Activated CD4-positive, alpha-beta T cell treated with anti-CD3 and anti-CD28 coated beads, Interleukin-2, amount 10 ng/mL, durations not matched to agents 24 days and 14 days (primary cell): ENCODE measurements at regions not wholly inside any gene's neighbourhood (a gene's known extent, or its start where the extent isn't known, plus 50 kb on each side); places are given as distances from the start of the nearest gene placed in this dataset.

Experiments
- DNase-seq: peaks from one replicate; pipeline ENCODE4 v3.0.0; 2022
- H3K27ac Mint-ChIP-seq: one replicate; pipeline ENCODE4 v1.8.0; 2022; ENCODE audit warnings: mild to moderate bottlenecking, mixed read lengths
- H3K27me3 Mint-ChIP-seq: one replicate; pipeline ENCODE4 v1.8.0; 2022; ENCODE audit warnings: mixed read lengths
- H3K36me3 Mint-ChIP-seq: one replicate; pipeline ENCODE4 v1.8.0; 2022; ENCODE audit warnings: low read depth, mild to moderate bottlenecking, mixed read lengths
- H3K4me1 Mint-ChIP-seq: one replicate; pipeline ENCODE4 v1.8.0; 2021; ENCODE audit warnings: mixed read lengths
- H3K4me3 Mint-ChIP-seq: one replicate; pipeline ENCODE4 v1.8.0; 2022; ENCODE audit warnings: mild to moderate bottlenecking, moderate library complexity, mixed read lengths
- H3K9me3 Mint-ChIP-seq: one replicate; pipeline ENCODE4 v1.8.0; 2021; ENCODE audit warnings: mixed read lengths
- intact Hi-C: fragments of 100-400 bp; cut with micrococcal nuclease; formaldehyde crosslinking; loops from one replicate; pipeline ENCODE4 v1.15.1; 2023

GRCh38 chr2:188039307-188039706 lies 252.4 kb upstream of the GULP1 start:
- DNase-seq, result no peak
- Mint-ChIP-seq H3K36me3 (no peaks in the 10 kb centered on the region), H3K4me3 (no peak overlapping the region), H3K4me1 (no peaks in the 10 kb centered on the region), H3K27me3 (no peaks in the 10 kb centered on the region), H3K27ac (no peak overlapping the region), H3K9me3 (no peaks in the 10 kb centered on the region)
- intact Hi-C loops, result no loop called here

GRCh38 chr2:188042412-188042811 lies 249.3 kb upstream of the GULP1 start:
- Mint-ChIP-seq H3K27me3 (no peaks in the 10 kb centered on the region), H3K4me3 (no peak overlapping the region), H3K36me3 (no peaks in the 10 kb centered on the region), H3K27ac (no peak overlapping the region), H3K4me1 (no peaks in the 10 kb centered on the region), H3K9me3 (no peaks in the 10 kb centered on the region)
- intact Hi-C loops, result no loop called here
- no peak for DNase-seq

- Mint-ChIP-seq H3K27ac (no peak overlapping the region), H3K9me3 (no peaks in the 10 kb centered on the region), H3K4me1 (no peaks in the 10 kb centered on the region), H3K4me3 (no peak overlapping the region), H3K27me3 (no peaks in the 10 kb centered on the region), H3K36me3 (no peaks in the 10 kb centered on the region)
- intact Hi-C loops, result no loop called here
- no peak for DNase-seq
These were observed 246.7 kb upstream of the GULP1 start for GRCh38 chr2:188045016-188045415.

GRCh38 chr2:188046437-188046836 lies 245.2 kb upstream of the GULP1 start:
- Mint-ChIP-seq H3K27ac (no peak overlapping the region), H3K9me3 (no peaks in the 10 kb centered on the region), H3K36me3 (no peaks in the 10 kb centered on the region), H3K27me3 (no peaks in the 10 kb centered on the region), H3K4me1 (no peaks in the 10 kb centered on the region), H3K4me3 (no peak overlapping the region)
- DNase-seq, result no peak
- intact Hi-C loops, result no loop called here

- Mint-ChIP-seq H3K4me3 (no peak overlapping the region), H3K27ac (no peak overlapping the region), H3K4me1 (no peaks in the 10 kb centered on the region), H3K27me3 (no peaks in the 10 kb centered on the region), H3K36me3 (no peaks in the 10 kb centered on the region), H3K9me3 (no peaks in the 10 kb centered on the region)
- DNase-seq, result no peak
- intact Hi-C loops, result no loop called here
These were observed 243.9 kb upstream of the GULP1 start for GRCh38 chr2:188047735-188048134.

- Mint-ChIP-seq H3K4me3 (no peak overlapping the region), H3K36me3 (no peaks in the 10 kb centered on the region), H3K9me3 (no peaks in the 10 kb centered on the region), H3K27ac (no peak overlapping the region), H3K27me3 (no peaks in the 10 kb centered on the region), H3K4me1 (no peaks in the 10 kb centered on the region)
- intact Hi-C loops, result no loop called here
- no peak for DNase-seq
These were observed 240.9 kb upstream of the GULP1 start for GRCh38 chr2:188050726-188051125.

- no peak for DNase-seq
- H3K27ac Mint-ChIP-seq, result no peak overlapping the region
- intact Hi-C loops, result no loop called here
- H3K4me3 Mint-ChIP-seq, result no peak overlapping the region
- no peaks in the 10 kb centered on the region for H3K9me3 Mint-ChIP-seq
- H3K27me3 Mint-ChIP-seq, result no peaks in the 10 kb centered on the region
- H3K4me1 Mint-ChIP-seq, result no peaks in the 10 kb centered on the region
- no peaks in the 10 kb centered on the region for H3K36me3 Mint-ChIP-seq
These were observed 240.0 kb upstream of the GULP1 start for GRCh38 chr2:188051706-188052105.

- Mint-ChIP-seq H3K4me1 (no peaks in the 10 kb centered on the region), H3K27ac (no peak overlapping the region), H3K4me3 (no peak overlapping the region), H3K27me3 (no peaks in the 10 kb centered on the region), H3K36me3 (no peaks in the 10 kb centered on the region), H3K9me3 (no peaks in the 10 kb centered on the region)
- intact Hi-C loops, result no loop called here
- DNase-seq, result no peak
These were observed 226.3 kb upstream of the GULP1 start for GRCh38 chr2:188065386-188065785.

- H3K27me3 Mint-ChIP-seq, result no peaks in the 10 kb centered on the region
- intact Hi-C loops, result no loop called here
- H3K9me3 Mint-ChIP-seq, result no peaks in the 10 kb centered on the region
- DNase-seq, result no peak
- H3K4me1 Mint-ChIP-seq, result no peaks in the 10 kb centered on the region
- no peak overlapping the region for H3K27ac Mint-ChIP-seq
- H3K4me3 Mint-ChIP-seq, result no peak overlapping the region
- H3K36me3 Mint-ChIP-seq, result no peaks in the 10 kb centered on the region
These were observed 223.6 kb upstream of the GULP1 start for GRCh38 chr2:188068093-188068492.

- intact Hi-C loops, result no loop called here
- Mint-ChIP-seq H3K4me1 (peaks cover 2% of the 10 kb centered on the region), H3K27me3 (no peaks in the 10 kb centered on the region), H3K4me3 (no peak overlapping the region), H3K9me3 (no peaks in the 10 kb centered on the region), H3K27ac (no peak overlapping the region), H3K36me3 (no peaks in the 10 kb centered on the region)
- no peak for DNase-seq
These were observed 215.3 kb upstream of the GULP1 start for GRCh38 chr2:188076149-188077056.

GRCh38 chr2:188077757-188078156 lies 213.9 kb upstream of the GULP1 start:
- no peak overlapping the region for H3K27ac Mint-ChIP-seq
- no peak for DNase-seq
- intact Hi-C loops, result no loop called here
- no peaks in the 10 kb centered on the region for H3K36me3 Mint-ChIP-seq
- no peak overlapping the region for H3K4me3 Mint-ChIP-seq
- H3K9me3 Mint-ChIP-seq, result no peaks in the 10 kb centered on the region
- peaks cover 2% of the 10 kb centered on the region for H3K4me1 Mint-ChIP-seq
- H3K27me3 Mint-ChIP-seq, result no peaks in the 10 kb centered on the region

GRCh38 chr2:188078534-188078933 lies 213.1 kb upstream of the GULP1 start:
- Mint-ChIP-seq H3K27ac (no peak overlapping the region), H3K27me3 (no peaks in the 10 kb centered on the region), H3K4me3 (no peak overlapping the region), H3K36me3 (no peaks in the 10 kb centered on the region), H3K4me1 (peaks cover 2% of the 10 kb centered on the region), H3K9me3 (no peaks in the 10 kb centered on the region)
- no peak for DNase-seq
- intact Hi-C loops, result no loop called here

GRCh38 chr2:188079196-188079595 lies 212.5 kb upstream of the GULP1 start:
- H3K9me3 Mint-ChIP-seq, result no peaks in the 10 kb centered on the region
- no peak overlapping the region for H3K27ac Mint-ChIP-seq
- DNase-seq, result no peak
- no peaks in the 10 kb centered on the region for H3K27me3 Mint-ChIP-seq
- H3K36me3 Mint-ChIP-seq, result no peaks in the 10 kb centered on the region
- intact Hi-C loops, result no loop called here
- peaks cover 2% of the 10 kb centered on the region for H3K4me1 Mint-ChIP-seq
- H3K4me3 Mint-ChIP-seq, result no peak overlapping the region

- H3K36me3 Mint-ChIP-seq, result no peaks in the 10 kb centered on the region
- no peak overlapping the region for H3K27ac Mint-ChIP-seq
- no peaks in the 10 kb centered on the region for H3K4me1 Mint-ChIP-seq
- no peaks in the 10 kb centered on the region for H3K9me3 Mint-ChIP-seq
- no peaks in the 10 kb centered on the region for H3K27me3 Mint-ChIP-seq
- no peak overlapping the region for H3K4me3 Mint-ChIP-seq
- DNase-seq, result no peak
- intact Hi-C loops, result no loop called here
These were observed 206.3 kb upstream of the GULP1 start for GRCh38 chr2:188085421-188085820.

GRCh38 chr2:188089901-188090300 lies 201.8 kb upstream of the GULP1 start:
- H3K4me1 Mint-ChIP-seq, result no peaks in the 10 kb centered on the region
- H3K27me3 Mint-ChIP-seq, result no peaks in the 10 kb centered on the region
- DNase-seq, result no peak
- intact Hi-C loops, result no loop called here
- no peak overlapping the region for H3K4me3 Mint-ChIP-seq
- H3K27ac Mint-ChIP-seq, result no peak overlapping the region
- no peaks in the 10 kb centered on the region for H3K36me3 Mint-ChIP-seq
- H3K9me3 Mint-ChIP-seq, result no peaks in the 10 kb centered on the region
